HUES48 (cell line): ENCODE measurements at regions not wholly inside any gene's neighbourhood (a gene's known extent, or its start where the extent isn't known, plus 50 kb on each side); places are given as distances from the start of the nearest gene placed in this dataset.

Experiments
- H3K27ac ChIP-seq: one replicate; pipeline ENCODE4 v1.7.0; 2013; ENCODE audit warnings: low read depth, low read length, inconsistent platforms
- H3K27me3 ChIP-seq: 2 replicates; pipeline ENCODE4 v1.6.1; 2013; ENCODE audit warnings: mild to moderate bottlenecking, low read length; ENCODE audit not compliant: control insufficient read depth, insufficient read depth
- H3K36me3 ChIP-seq: 2 replicates; pipeline ENCODE4 v1.6.1; 2013; ENCODE audit warnings: low read length; ENCODE audit not compliant: control insufficient read depth, insufficient read depth
- H3K4me1 ChIP-seq: 2 replicates; pipeline ENCODE4 v1.6.1; 2013; ENCODE audit warnings: mild to moderate bottlenecking, low read length; ENCODE audit not compliant: control insufficient read depth, insufficient read depth
- H3K4me3 ChIP-seq: 2 replicates; pipeline ENCODE4 v1.5.1; 2013; ENCODE audit warnings: mild to moderate bottlenecking, low read depth, low read length
- H3K9ac ChIP-seq: 2 replicates; pipeline ENCODE4 v1.6.1; 2013; ENCODE audit warnings: mild to moderate bottlenecking, low read depth, low read length, moderate library complexity
- H3K9me3 ChIP-seq: 2 replicates; pipeline ENCODE4 v1.6.1; 2013; ENCODE audit warnings: low read length; ENCODE audit not compliant: control insufficient read depth, insufficient read depth

DNA sequence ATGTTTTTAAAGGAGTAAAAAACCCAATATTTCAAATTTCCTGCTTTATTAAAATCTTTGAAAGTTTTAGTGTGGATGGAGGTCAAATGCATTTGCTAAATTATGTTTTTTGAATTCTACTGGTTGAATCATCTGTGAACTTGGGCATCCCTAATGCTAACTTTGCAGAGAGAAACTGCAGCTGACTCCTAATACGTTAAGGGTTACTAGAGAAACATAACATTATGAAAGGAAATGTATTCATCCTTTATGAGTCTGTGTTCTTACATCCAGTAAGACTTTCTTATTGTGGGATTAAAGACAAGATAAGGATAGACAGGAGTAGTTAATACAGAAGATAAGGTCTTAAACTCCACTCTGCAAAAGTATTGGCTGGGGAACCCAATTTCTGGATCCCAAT is 140.6 kb downstream of the FAM124B start:
- no peak overlapping the region for H3K4me3 ChIP-seq
- no peak overlapping the region for H3K27ac ChIP-seq
- H3K4me1 ChIP-seq: peaks cover 14% of the 10 kb centered on the region
- no peak overlapping the region for H3K9ac ChIP-seq
- no peaks in the 10 kb centered on the region for H3K9me3 ChIP-seq
- H3K36me3 ChIP-seq: no peaks in the 10 kb centered on the region
- H3K27me3 ChIP-seq: no peaks in the 10 kb centered on the region

GRCh38 chr2:224260372-224261020 is 141.4 kb downstream of the FAM124B start:
- H3K9me3 ChIP-seq: no peaks in the 10 kb centered on the region
- H3K4me1 ChIP-seq: peaks cover 14% of the 10 kb centered on the region
- H3K9ac ChIP-seq: no peak overlapping the region
- H3K27ac ChIP-seq: no peak overlapping the region
- H3K4me3 ChIP-seq: no peak overlapping the region
- H3K27me3 ChIP-seq: no peaks in the 10 kb centered on the region
- H3K36me3 ChIP-seq: no peaks in the 10 kb centered on the region

DNA sequence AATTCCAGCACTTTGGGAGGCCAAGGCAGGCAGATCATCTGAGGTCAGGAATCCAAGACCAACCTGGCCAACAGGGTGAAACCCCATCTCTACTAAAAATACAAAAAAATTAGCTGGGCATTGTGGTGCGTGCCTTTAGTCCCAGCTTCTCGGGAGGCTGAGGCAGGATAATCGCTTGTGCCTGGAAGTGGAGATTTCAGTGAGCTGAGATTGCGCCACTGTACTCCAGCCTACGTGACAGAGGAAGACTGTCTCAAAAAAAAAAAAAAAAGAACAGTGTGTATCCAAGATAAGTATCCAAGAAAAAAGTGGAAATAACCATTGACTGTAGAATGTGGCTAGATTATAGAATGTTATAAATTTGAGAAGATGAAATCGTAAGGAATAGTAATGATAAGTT is 142.1 kb downstream of the FAM124B start:
- no peaks in the 10 kb centered on the region for H3K9me3 ChIP-seq
- no peaks in the 10 kb centered on the region for H3K27me3 ChIP-seq
- H3K9ac ChIP-seq: no peak overlapping the region
- H3K4me3 ChIP-seq: no peak overlapping the region
- H3K36me3 ChIP-seq: no peaks in the 10 kb centered on the region
- H3K27ac ChIP-seq: no peak overlapping the region
- peaks cover 14% of the 10 kb centered on the region for H3K4me1 ChIP-seq

GRCh38 chr2:224258059-224258458 is 143.8 kb downstream of the FAM124B start:
- H3K4me1 ChIP-seq: no peaks in the 10 kb centered on the region
- no peaks in the 10 kb centered on the region for H3K36me3 ChIP-seq
- H3K27me3 ChIP-seq: no peaks in the 10 kb centered on the region
- no peaks in the 10 kb centered on the region for H3K9me3 ChIP-seq
- no peak overlapping the region for H3K27ac ChIP-seq
- H3K4me3 ChIP-seq: no peak overlapping the region
- no peak overlapping the region for H3K9ac ChIP-seq

DNA sequence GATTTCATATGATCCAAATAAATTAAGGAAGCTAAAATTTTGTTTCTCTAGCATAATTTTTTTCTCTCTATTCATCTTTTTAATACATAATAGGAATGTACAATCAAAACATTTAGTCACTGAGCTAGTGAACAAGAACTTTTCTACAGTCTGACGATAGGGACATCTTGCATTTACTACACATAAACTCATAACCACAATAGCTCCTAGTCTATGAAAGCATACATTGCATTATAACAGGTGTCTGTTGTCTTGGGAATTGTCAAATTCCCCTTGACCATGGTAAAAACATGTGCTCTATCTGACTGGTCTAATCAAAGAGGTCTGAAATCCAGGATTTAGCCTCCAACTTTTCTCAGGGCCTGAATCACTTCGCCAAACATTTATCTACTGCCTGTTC is 144.8 kb downstream of the FAM124B start:
- Histone ChIP-seq H3K27ac (no peak overlapping the region), H3K27me3 (no peaks in the 10 kb centered on the region), H3K36me3 (no peaks in the 10 kb centered on the region), H3K9me3 (no peaks in the 10 kb centered on the region), H3K4me3 (no peak overlapping the region), H3K9ac (no peak overlapping the region), H3K4me1 (no peaks in the 10 kb centered on the region)

DNA sequence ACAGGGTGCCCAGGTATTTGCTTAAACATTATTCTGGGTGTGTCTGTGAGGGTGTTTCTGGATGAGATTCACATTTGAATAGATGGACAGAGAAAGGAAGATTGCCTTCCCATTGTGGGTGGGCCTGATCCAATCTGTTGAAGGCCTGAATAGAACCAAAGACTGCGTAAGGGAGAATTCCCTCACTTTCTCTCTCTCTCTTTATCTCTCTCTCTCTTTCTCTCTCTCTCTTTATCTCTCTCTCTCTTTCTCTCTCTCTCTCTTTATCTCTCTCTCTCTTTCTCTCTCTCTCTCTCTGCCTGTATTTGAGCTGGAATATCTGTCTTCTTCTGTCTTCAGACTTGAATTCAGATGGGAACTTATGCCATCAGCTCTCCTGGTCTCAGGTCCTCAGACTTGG is 148.4 kb downstream of the FAM124B start:
- Histone ChIP-seq H3K9me3 (no peaks in the 10 kb centered on the region), H3K36me3 (no peaks in the 10 kb centered on the region), H3K27me3 (no peaks in the 10 kb centered on the region), H3K9ac (no peak overlapping the region), H3K4me1 (no peaks in the 10 kb centered on the region), H3K4me3 (no peak overlapping the region), H3K27ac (no peak overlapping the region)

DNA sequence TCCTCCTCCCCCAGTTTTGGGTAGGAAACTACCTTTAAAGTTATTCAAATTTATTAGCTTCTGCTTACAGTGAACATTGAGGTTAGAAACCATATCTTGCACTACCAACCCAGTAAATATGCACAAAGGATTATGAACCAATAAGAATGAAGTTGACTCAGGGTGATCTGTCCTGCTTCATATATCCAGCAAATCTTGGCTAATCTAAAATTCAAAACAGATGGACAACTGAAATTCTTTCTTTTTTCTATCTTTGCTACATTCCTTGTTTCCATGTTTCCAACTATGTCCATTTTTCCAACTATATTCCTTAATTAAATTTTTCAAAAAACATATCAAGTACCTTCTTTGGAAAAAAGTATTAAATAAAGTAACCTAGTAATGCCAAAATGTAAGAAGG is 149.3 kb downstream of the FAM124B start:
- Histone ChIP-seq H3K4me3 (no peak overlapping the region), H3K4me1 (no peaks in the 10 kb centered on the region), H3K27ac (no peak overlapping the region), H3K27me3 (no peaks in the 10 kb centered on the region), H3K9ac (no peak overlapping the region), H3K9me3 (no peaks in the 10 kb centered on the region), H3K36me3 (no peaks in the 10 kb centered on the region)

GRCh38 chr2:224248944-224249371 is 152.9 kb downstream of the FAM124B start:
- Histone ChIP-seq H3K27me3 (no peaks in the 10 kb centered on the region), H3K4me3 (no peak overlapping the region), H3K27ac (no peak overlapping the region), H3K4me1 (no peaks in the 10 kb centered on the region), H3K9me3 (no peaks in the 10 kb centered on the region), H3K9ac (no peak overlapping the region), H3K36me3 (no peaks in the 10 kb centered on the region)

- Histone ChIP-seq H3K9ac (no peak overlapping the region), H3K27ac (no peak overlapping the region), H3K36me3 (no peaks in the 10 kb centered on the region), H3K27me3 (no peaks in the 10 kb centered on the region), H3K9me3 (no peaks in the 10 kb centered on the region), H3K4me3 (no peak overlapping the region), H3K4me1 (no peaks in the 10 kb centered on the region)
Observed at GRCh38 chr2:224242561-224242960, 159.3 kb downstream of the FAM124B start.

- Histone ChIP-seq H3K4me3 (no peak overlapping the region), H3K9ac (no peak overlapping the region), H3K4me1 (no peaks in the 10 kb centered on the region), H3K36me3 (no peaks in the 10 kb centered on the region), H3K27ac (no peak overlapping the region), H3K27me3 (no peaks in the 10 kb centered on the region), H3K9me3 (no peaks in the 10 kb centered on the region)
Observed at GRCh38 chr2:224241812-224242211, 160.1 kb downstream of the FAM124B start.

DNA sequence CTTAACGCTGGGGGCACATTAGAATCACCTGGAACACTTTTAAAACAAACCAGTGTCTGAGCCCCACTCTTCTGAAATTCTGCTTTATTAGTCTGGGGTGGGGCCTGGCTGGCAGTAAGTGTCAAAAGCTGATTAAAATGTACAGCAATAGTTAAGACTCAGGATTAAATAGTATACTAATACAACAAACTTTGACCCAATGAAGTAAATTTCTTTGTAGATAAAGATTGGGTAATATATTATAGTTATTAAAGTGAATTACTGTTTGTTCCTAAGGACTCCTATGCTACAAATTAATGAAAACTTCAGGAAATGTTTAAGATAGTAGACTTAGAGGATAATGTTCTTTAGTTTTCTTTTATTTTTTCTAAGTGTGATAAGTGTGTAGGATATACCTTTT is 160.9 kb downstream of the FAM124B start:
- Histone ChIP-seq H3K9ac (no peak overlapping the region), H3K4me1 (no peaks in the 10 kb centered on the region), H3K4me3 (no peak overlapping the region), H3K27ac (no peak overlapping the region), H3K36me3 (no peaks in the 10 kb centered on the region), H3K9me3 (no peaks in the 10 kb centered on the region), H3K27me3 (no peaks in the 10 kb centered on the region)
